HAP-1 (cell line): ENCODE measurements at regions not wholly inside any gene's neighbourhood (a gene's known extent, or its start where the extent isn't known, plus 50 kb on each side); places are given as distances from the start of the nearest gene placed in this dataset.

Experiments
- DNase-seq, 2 experiments: peaks; one replicate each; pipeline ENCODE4 v3.0.0-alpha.2; 2016 to 2020; ENCODE audit warnings: low spot score in 2 of 2
- H3K27me3 ChIP-seq: fragments of 250-450 bp; sonication (Bioruptor Pico); 2 replicates; pipeline ENCODE4 v1.5.1; 2020; ENCODE audit warnings: low read depth, mild to moderate bottlenecking, moderate library complexity
- H3K36me3 ChIP-seq: fragments of 250-450 bp; sonication (Bioruptor Pico); replicated peaks from 2 replicates; pipeline ENCODE4 v1.5.1; 2020; ENCODE audit warnings: mild to moderate bottlenecking
- H3K4me1 ChIP-seq: fragments of 250-450 bp; sonication (Bioruptor Pico); 2 replicates; pipeline ENCODE4 v1.5.1; 2020; ENCODE audit warnings: mild to moderate bottlenecking
- H3K4me3 ChIP-seq: fragments of 250-450 bp; sonication (Bioruptor Pico); 2 replicates; pipeline ENCODE4 v1.5.1; 2020; ENCODE audit warnings: mild to moderate bottlenecking, moderate library complexity
- H3K9me3 ChIP-seq: fragments of 250-450 bp; sonication (Bioruptor Pico); 2 replicates; pipeline ENCODE4 v1.5.1; 2020; ENCODE audit warnings: mild to moderate bottlenecking, moderate library complexity
- in situ Hi-C: fragments of 300-500 bp; cut with MboI; formaldehyde crosslinking; loops from 3 replicates; pipeline ENCODE4 v1.14.3; 2020; ENCODE audit warnings: low sequenced_read_pairs, inconsistent platforms, mixed read lengths

DNA sequence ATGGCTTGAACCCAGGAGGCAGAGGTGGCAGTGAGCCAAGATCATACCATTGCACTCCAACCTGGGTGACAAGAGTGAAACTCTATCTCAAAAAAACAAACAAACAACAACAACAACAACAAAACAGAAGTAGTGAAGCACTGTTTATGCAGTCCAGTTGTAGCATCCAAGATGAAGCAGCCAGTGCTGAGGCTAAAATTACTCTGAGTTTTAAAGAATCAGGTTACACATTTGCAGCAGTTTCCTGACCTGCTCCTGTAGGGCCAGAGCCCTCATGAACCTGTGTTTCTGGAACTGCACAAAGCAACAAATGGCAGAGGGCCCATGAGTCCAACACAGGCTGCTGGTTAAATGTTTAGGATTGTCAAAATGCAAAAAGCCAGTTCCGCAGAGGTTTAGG lies 499.5 kb upstream of the PSMD7 start:
- DNase-seq: no peak
- H3K9me3 ChIP-seq: no peaks in the 10 kb centered on the region
- in situ Hi-C loops: no loop called here
- no peaks in the 10 kb centered on the region for H3K4me1 ChIP-seq
- no peaks in the 10 kb centered on the region for H3K27me3 ChIP-seq
- H3K4me3 ChIP-seq: no peak overlapping the region
- no peaks in the 10 kb centered on the region for H3K36me3 ChIP-seq

DNA sequence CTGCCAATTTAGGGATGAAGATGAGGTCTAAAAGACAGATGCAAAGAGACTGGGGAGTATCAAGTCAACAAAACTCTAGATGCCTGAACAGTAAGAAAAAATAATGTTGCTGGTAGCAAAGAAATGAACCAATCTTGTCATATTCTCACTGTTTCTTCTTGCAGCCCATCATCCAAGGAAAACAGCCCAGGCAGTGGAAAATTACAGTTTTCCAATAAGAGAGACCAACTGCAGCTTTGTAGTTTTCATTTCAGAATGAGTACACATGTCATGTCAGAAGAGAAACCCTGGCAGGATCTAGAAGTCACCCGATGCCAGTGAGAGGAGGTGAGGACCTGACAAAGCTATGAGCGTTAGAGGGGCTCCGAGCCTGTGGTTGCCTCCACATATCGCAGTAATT lies 500.4 kb upstream of the PSMD7 start:
- no peak for DNase-seq
- no peaks in the 10 kb centered on the region for H3K27me3 ChIP-seq

DNA sequence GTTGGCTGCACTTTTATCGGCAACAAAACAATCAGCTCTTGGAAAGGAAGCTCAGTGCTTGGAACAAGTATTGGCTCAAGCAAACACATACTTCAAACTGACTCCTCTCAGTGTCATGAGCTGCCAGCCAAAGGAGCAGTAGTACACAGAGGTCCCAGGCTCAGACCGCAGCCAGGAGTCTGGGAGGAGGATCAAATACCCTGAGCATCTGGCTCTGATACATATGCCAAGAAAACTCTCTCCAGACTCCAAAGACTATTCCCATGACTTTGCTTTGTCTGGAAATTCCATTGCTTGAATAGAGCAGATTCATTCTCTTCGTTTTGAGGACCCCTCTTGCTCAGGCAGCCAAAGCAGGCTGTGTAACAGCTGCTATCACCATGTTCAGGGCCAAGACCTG lies 501.6 kb upstream of the PSMD7 start:
- H3K27me3 ChIP-seq: no peaks in the 10 kb centered on the region
- H3K36me3 ChIP-seq: no peaks in the 10 kb centered on the region
- DNase-seq: no peak
- in situ Hi-C loops: no loop called here
- H3K4me1 ChIP-seq: no peaks in the 10 kb centered on the region
- H3K4me3 ChIP-seq: no peak overlapping the region
- no peaks in the 10 kb centered on the region for H3K9me3 ChIP-seq

More for the DNA sequence above, 500.4 kb upstream of the PSMD7 start:
- in situ Hi-C loops: no loop called here
- Histone ChIP-seq H3K36me3 (no peaks in the 10 kb centered on the region), H3K4me1 (no peaks in the 10 kb centered on the region), H3K9me3 (no peaks in the 10 kb centered on the region), H3K4me3 (no peak overlapping the region)

DNA sequence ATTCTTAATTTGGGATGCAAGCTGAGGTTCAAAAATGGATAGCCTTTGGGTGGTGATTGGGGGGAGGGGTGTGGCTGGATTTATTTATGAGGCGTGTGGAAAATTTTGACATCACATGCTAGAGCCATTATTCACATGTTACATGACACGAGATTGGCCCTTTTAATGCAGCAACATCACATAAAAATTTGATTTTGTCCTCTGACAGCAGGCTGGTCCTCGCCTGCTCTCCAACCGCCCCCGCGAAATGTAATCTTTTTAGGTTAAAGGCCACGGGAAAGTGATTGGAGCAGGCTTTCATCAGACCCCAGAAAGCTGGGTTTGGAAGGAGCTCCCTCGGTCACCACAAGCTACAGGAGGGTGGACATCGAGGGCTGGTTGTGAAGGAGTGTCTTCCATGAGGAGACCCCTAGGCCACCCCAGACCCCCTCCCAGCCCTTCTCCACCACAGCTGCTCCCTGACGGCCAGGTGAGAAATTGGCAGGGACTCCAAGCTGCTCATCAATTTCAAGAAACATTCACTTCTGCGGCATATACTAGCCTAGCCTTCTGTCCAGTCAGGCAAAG lies 502.7 kb upstream of the PSMD7 start:
- H3K36me3 ChIP-seq: no peaks in the 10 kb centered on the region
- no peak overlapping the region for H3K4me3 ChIP-seq
- H3K27me3 ChIP-seq: no peaks in the 10 kb centered on the region
- H3K4me1 ChIP-seq: no peaks in the 10 kb centered on the region
- in situ Hi-C loops: no loop called here
- DNase-seq: no peak
- H3K9me3 ChIP-seq: no peaks in the 10 kb centered on the region

DNA sequence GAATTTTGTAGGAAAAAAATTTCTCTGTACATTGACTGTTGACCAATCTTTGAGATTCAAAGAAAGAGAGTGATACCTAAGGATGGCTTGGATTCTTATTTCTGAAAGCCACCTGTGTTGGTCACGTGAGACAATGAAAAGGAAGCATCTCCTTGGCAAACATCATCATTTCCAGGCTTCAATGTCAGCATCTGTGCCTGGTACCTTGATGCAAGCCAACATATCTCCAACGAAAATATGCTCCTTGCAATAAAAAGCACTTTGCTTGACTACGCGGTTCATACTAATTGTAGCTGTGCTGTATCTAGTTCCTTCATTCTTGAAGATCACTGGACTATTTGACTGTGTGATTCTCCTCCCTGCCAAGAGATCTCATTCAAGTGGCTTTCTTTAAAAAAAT lies 503.4 kb upstream of the PSMD7 start:
- Histone ChIP-seq H3K9me3 (no peaks in the 10 kb centered on the region), H3K4me3 (no peak overlapping the region), H3K27me3 (no peaks in the 10 kb centered on the region), H3K4me1 (no peaks in the 10 kb centered on the region), H3K36me3 (no peaks in the 10 kb centered on the region)
- in situ Hi-C loops: no loop called here
- no peak for DNase-seq

DNA sequence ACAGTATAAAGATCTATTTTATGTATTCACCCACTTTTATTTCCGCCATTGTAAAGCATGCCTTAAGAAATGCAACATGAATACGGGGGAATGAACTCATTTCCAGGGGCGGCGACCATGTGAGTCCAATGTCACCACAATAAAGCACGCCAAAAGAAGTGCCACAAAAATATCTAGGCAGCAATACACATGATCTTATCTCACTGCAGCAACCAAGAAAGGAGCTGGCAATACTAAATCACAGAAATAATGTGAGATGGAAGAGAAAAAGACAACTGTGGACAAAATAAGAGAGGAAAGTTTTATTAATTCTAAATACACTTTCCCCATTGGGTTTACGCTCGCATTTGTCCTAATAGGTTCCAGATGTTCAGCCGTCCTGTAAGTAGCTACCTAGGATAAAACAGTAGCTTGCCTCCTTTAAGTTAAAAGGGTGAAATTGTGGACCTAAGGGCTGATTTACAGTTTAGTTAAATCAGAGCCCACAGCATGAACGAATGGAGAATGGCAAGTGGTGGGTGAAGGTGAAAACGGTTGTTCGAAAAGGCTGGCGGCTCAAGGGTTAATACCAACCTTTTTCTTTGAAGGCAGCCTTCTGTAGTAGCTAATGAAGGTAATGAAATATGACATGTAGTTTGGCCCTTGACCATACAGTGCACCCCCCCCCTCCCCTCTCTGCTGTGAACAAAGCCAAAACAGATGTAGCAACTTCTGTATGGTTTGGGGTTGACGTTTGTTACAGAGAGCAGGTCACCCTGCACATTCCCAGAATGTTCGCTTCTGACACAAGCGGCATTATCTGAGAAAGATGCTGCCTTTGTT lies 504.2 kb upstream of the PSMD7 start:
- no peaks in the 10 kb centered on the region for H3K36me3 ChIP-seq
- H3K9me3 ChIP-seq: no peaks in the 10 kb centered on the region
- no peaks in the 10 kb centered on the region for H3K27me3 ChIP-seq
- H3K4me3 ChIP-seq: no peak overlapping the region
- in situ Hi-C loops: no loop called here
- H3K4me1 ChIP-seq: no peaks in the 10 kb centered on the region
- no peak for DNase-seq

DNA sequence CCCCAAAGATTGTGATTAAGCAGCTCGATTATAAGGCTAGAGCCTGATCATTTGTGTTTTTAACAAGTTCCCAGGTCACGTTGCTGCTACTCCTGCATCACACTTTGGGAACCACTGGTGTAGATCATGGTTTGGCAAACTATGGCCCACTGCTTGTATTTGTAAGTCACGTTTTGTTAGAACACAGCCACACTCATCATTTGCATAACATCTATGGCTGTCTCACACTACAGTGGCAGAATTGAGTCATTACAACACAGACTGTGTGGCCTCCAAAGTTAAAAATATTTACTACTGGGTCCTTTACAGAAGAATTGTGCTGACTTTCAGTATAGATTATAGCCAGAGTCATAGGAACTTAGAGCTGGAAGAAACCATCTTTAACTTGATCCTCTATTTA lies 515.3 kb upstream of the PSMD7 start:
- Histone ChIP-seq H3K27me3 (no peaks in the 10 kb centered on the region), H3K36me3 (no peaks in the 10 kb centered on the region), H3K4me3 (no peak overlapping the region), H3K4me1 (no peaks in the 10 kb centered on the region), H3K9me3 (no peaks in the 10 kb centered on the region)
- in situ Hi-C loops: no loop called here
- DNase-seq: no peak

DNA sequence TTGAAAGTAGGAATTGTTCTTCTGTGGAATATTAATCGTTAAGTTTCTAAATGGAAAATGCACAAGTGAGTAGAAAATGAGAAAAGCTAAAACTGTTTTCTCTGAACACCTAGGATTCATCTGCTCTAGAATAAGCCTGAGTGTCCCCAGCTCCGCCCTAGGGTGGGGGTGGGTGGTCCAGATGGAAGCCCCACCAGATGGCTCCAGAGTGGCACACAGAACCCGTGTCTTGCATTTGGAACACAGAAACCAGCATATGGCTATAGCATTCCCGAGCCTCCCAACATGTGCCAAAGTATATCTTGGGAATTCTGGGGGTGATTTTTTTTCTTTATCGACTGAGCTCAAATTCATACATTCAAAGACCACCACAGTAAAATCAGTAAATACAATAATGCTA lies 517.7 kb upstream of the PSMD7 start:
- Histone ChIP-seq H3K27me3 (no peaks in the 10 kb centered on the region), H3K36me3 (no peaks in the 10 kb centered on the region), H3K9me3 (no peaks in the 10 kb centered on the region), H3K4me1 (no peaks in the 10 kb centered on the region), H3K4me3 (no peak overlapping the region)
- no peak for DNase-seq
- in situ Hi-C loops: no loop called here

DNA sequence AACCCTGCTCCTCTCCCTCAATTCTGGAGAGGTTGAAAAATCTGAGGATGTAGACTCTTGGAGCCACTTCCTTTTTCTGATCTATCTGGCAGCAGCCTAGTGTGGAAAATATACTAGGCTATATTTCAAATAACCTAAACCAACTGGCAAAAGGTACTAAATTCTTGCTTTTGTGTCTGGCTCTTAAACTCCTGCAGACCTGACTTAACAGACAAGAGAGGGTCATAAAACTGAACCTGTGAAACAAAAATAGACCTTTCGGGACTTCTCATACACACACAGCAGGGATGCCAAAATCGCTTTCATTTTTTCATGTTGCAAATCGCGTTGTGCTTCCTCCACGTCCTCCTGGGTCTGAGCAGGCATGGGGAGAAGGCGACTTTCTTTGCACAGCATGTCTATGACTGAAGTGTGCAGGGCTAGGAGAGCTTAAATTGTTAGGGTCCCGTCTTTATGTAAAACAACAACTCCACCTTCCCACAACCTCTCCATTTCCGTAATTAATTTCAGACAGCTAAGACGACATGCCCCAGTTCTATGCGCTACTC lies 520.7 kb upstream of the PSMD7 start:
- no peak overlapping the region for H3K4me3 ChIP-seq
- no peaks in the 10 kb centered on the region for H3K9me3 ChIP-seq

DNA sequence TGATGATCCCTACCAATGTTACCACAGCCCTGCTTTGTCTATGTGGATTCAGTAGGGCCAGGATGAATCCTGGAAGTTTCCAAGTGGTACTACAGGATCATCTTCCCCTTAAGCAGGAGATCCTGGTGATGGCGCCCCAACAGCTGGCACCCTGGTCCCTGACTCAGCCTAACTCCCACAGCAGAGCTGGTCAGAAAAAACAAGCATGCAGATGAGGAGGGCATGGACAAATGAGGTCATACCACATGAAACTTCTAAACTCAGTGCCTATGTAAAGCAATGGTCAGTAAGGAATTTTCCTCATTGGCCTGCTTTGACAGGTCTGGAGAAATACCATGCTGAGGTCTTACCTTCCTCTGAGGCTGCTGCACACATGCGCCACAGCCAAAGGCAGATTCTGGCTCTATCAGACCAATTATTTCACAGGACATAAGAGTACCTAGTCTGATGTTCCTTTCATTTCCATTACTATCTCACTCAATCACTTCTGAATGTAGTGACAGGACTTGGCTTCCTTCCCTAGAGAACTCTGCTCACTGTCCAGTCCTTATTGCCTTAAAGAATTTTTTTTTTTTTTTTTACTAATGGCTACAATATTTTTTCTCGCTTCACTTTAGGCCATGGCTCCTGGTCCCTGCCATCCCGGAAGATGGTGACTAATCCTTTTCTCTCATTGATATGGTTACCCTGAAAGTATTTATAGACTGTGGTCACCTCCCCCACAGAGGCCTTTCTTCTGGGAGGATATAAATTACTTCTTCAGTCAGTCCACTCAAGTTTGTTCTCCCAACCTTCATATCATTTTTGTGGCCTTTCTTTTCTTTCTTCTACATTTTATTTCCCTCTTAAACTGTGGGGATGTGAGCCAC lies 525.2 kb upstream of the PSMD7 start:
- no peak overlapping the region for H3K4me3 ChIP-seq
- 0 out of 2 replicates have a peak, but pooled peaks cover 5% of the 10 kb centered on the region for H3K27me3 ChIP-seq
- H3K9me3 ChIP-seq: no peaks in the 10 kb centered on the region
- in situ Hi-C loops: no loop called here
- H3K4me1 ChIP-seq: no peaks in the 10 kb centered on the region
- DNase-seq: no peak
- H3K36me3 ChIP-seq: no peaks in the 10 kb centered on the region

More for the DNA sequence above, 520.7 kb upstream of the PSMD7 start:
- H3K36me3 ChIP-seq: no peaks in the 10 kb centered on the region
- H3K27me3 ChIP-seq: no peaks in the 10 kb centered on the region
- DNase-seq: no peak
- in situ Hi-C loops: no loop called here
- H3K4me1 ChIP-seq: no peaks in the 10 kb centered on the region

DNA sequence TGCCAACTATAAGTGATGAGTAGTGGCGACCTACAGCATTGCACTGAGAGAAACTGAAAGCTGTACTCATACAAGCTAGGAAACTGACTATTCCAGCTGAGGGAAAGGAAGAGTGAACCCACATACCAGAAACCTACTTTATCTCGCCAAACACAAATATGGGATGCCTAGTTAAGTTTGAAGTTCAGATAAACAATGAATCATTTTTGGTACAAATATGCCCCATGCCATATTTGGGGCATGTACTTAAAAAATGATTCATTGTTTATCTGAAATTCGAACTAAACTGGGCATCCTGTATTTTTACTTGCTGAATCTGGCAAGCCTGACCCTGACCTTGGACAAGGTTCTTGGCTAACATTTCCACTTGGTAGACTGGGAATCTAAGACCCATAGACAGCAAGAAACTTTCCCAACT lies 527.8 kb upstream of the PSMD7 start:
- Histone ChIP-seq H3K9me3 (no peaks in the 10 kb centered on the region), H3K36me3 (no peaks in the 10 kb centered on the region), H3K4me3 (no peak overlapping the region), H3K4me1 (no peaks in the 10 kb centered on the region), H3K27me3 (0 out of 2 replicates have a peak, but pooled peaks cover 5% of the 10 kb centered on the region)
- DNase-seq: no peak
- in situ Hi-C loops: no loop called here

DNA sequence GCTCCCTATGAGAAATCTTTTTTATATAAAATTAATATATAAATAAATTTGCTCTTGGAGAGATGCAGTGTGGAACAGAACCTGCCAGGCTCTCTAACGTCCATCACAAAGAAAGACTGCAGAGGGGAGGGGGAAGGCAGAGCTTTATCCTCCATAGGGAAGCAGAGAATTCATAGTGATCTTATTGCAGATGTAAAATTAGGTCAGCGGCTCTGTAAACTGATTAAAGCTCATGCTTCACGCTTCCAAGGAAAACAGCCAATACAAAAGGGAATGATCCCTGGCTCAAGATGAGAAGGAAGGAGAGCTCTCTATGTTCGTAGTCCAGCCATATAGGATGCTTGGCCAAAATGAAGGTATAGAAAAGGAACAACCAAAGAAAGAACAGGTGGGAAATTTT lies 532.3 kb upstream of the PSMD7 start:
- no peak for DNase-seq
- Histone ChIP-seq H3K9me3 (no peaks in the 10 kb centered on the region), H3K27me3 (0 out of 2 replicates have a peak, but pooled peaks cover 5% of the 10 kb centered on the region), H3K36me3 (no peaks in the 10 kb centered on the region), H3K4me1 (no peaks in the 10 kb centered on the region), H3K4me3 (no peak overlapping the region)
- in situ Hi-C loops: no loop called here

DNA sequence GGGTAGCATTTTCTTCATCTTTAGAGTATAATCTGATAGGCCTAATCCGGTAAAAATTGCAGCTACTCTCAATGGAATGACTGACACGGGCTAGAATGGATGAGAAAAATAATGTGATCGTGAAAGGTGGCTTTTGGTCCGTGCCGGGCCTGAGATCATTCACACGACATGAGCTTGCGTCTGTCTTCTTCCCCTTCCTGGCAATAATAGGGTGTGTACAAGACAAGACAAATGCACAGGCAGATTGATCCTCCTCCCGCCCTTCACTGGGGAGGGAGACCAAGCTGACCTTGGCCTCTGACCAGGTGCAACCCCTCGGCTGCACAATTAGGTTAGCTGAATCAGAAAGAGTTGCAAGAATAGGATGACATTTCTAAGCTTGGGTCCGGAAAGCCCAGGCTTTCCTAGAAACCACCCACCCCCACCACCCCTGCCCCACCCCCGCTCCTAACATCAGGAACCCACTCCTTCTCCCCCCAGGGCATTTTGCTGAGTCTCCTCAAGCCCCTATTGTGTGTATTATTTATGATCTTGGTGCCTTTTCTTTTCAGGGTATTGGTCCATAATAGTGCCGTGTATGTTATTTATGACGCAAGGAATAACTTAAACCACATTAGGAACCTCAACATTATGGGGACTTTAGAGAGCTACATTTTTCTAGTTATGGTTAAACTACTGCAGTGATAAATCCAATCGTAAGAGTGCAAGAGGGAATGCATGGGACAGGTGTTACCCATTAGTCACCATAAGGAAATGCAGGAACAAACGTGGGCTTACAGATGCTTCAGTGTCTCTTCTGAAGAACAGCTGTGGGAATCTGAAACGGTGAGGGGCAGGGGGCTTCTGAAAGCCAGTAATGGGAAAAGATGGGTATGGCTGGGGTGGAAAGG lies 540.1 kb upstream of the PSMD7 start:
- Histone ChIP-seq H3K4me3 (no peak overlapping the region), H3K9me3 (no peaks in the 10 kb centered on the region), H3K27me3 (peaks cover 3% of the 10 kb centered on the region; the same call in 1 of the 2 replicates), H3K4me1 (no peaks in the 10 kb centered on the region), H3K36me3 (no peaks in the 10 kb centered on the region)
- in situ Hi-C loops: no loop called here
- DNase-seq: no peak
